GM12878 (cell line): ENCODE measurements at regions not wholly inside any gene's neighbourhood (a gene's known extent, or its start where the extent isn't known, plus 50 kb on each side); places are given as distances from the start of the nearest gene placed in this dataset.

Experiments
- ATAC-seq: fragments of 200-7000 bp; cut with Tn5 transposase; 3 replicates; pipeline ENCODE4 v1.9.1; 2020; ENCODE audit warnings: mild to moderate bottlenecking, moderate library complexity
- BruUV-seq: library from RNA; stranded (reverse); fragments of 400-500 nt; replicated peaks from 2 replicates; lab custom pipeline; 2021; lab: Mats Ljungman, UMichigan
- CTCF ChIA-PET: fragments of 300-600 bp; sonication (Branson Sonifier 250); formaldehyde crosslinking; extraction: SDS; loops from one replicate; lab custom pipeline; 2021; ENCODE audit warnings: inconsistent platforms; lab: Yijun Ruan, JAX
- POLR2A ChIA-PET: fragments of 350-600 bp; formaldehyde crosslinking; extraction: SDS; loops from one replicate; lab custom pipeline; 2021; ENCODE audit warnings: inconsistent platforms; lab: Charles Lee
- RAD21 ChIA-PET: fragments of 300-600 bp; sonication (Branson Sonifier 250); formaldehyde crosslinking; loops from one replicate; lab custom pipeline; 2023; ENCODE audit warnings: antibody characterized with exemption; ENCODE audit not compliant: unreplicated experiment; lab: Charles Lee
- SMC1A ChIA-PET: fragments of 300-600 bp; sonication (Branson Sonifier 250); formaldehyde crosslinking; loops from one replicate; lab custom pipeline; 2023; ENCODE audit not compliant: unreplicated experiment, uncharacterized antibody; lab: Charles Lee
- DNase-seq: peaks from one replicate; pipeline ENCODE4 v3.0.0-alpha.2; 2011; ENCODE audit warnings: low read depth, low spot score
- FAIRE-seq: peaks from 3 replicates; lab custom pipeline; 2011; peaks lifted over from hg19 to GRCh38; lab: Jason Lieb, UNC
- H2AFZ ChIP-seq: 2 replicates; pipeline ENCODE4 v1.6.0; 2011; ENCODE audit warnings: low read depth, low read length, control low read depth; ENCODE audit not compliant: control insufficient read depth
- H3K27ac ChIP-seq: 2 replicates; pipeline ENCODE4 v1.5.1; 2011; ENCODE audit warnings: control low read depth; ENCODE audit not compliant: control insufficient read depth, insufficient read depth
- H3K27me3 ChIP-seq, 2 experiments: replicated peaks in 1 of 2; 2 replicates each; pipeline versions ENCODE4 v1.6.0 to v1.6.1; 2011; ENCODE audit warnings: low read length in 1 of 2; ENCODE audit not compliant: control insufficient read depth in 2 of 2, insufficient read depth in 2 of 2
- H3K36me3 ChIP-seq, 2 experiments: 2 replicates each; pipeline ENCODE4 v1.5.1; 2011; ENCODE audit warnings: low read length in 1 of 2; ENCODE audit not compliant: control insufficient read depth in 2 of 2, insufficient read depth in 2 of 2
- H3K4me1 ChIP-seq: 2 replicates; pipeline ENCODE4 v1.6.1; 2011; ENCODE audit warnings: mild to moderate bottlenecking, low read length, moderate library complexity, mixed read lengths; ENCODE audit not compliant: control insufficient read depth, insufficient read depth
- H3K4me2 ChIP-seq: 2 replicates; pipeline ENCODE4 v1.6.0; 2011; ENCODE audit warnings: control low read depth; ENCODE audit not compliant: control insufficient read depth, insufficient read depth
- H3K4me3 ChIP-seq: fragments of 200-600 bp; sonication (generic); 2 replicates; pipeline ENCODE4 v1.5.1; 2016
- H3K79me2 ChIP-seq: 2 replicates; pipeline ENCODE4 v1.6.0; 2011; ENCODE audit warnings: low read length; ENCODE audit not compliant: control insufficient read depth, insufficient read depth
- H3K9ac ChIP-seq: 2 replicates; pipeline ENCODE4 v1.8.0; 2011; ENCODE audit warnings: low read length, control low read depth, mixed read lengths; ENCODE audit not compliant: control insufficient read depth, insufficient read depth
- H3K9me3 ChIP-seq: replicated peaks from 3 replicates; pipeline ENCODE4 v1.5.1; 2011; ENCODE audit warnings: mild to moderate bottlenecking, low read length; ENCODE audit not compliant: control insufficient read depth, insufficient read depth
- H4K20me1 ChIP-seq: 2 replicates; pipeline ENCODE4 v1.6.0; 2011; ENCODE audit not compliant: control insufficient read depth, insufficient read depth
- ASH2L ChIP-seq: fragments of 300-600, 200-600 bp; sonication (generic); IDR thresholded peaks from 2 replicates; pipeline ENCODE4 v1.6.1; 2017; ENCODE audit warnings: low read depth, mild to moderate bottlenecking, borderline replicate concordance
- BCLAF1 ChIP-seq: fragments of 450-650 bp; IDR thresholded peaks from 2 replicates; pipeline ENCODE4 v1.6.1; 2017; ENCODE audit warnings: antibody characterized with exemption, mild to moderate bottlenecking, moderate library complexity
- CREB1 ChIP-seq: IDR thresholded peaks from 2 replicates; pipeline ENCODE4 v1.6.1; 2012; ENCODE audit warnings: low read depth, mild to moderate bottlenecking, inconsistent platforms
- EGR1 ChIP-seq, 2 experiments: IDR thresholded peaks; 1 replicate in 1 of 2; 2 replicates in 1 of 2; pipeline ENCODE4 v1.6.1; 2011 to 2012; ENCODE audit warnings: low read depth in 2 of 2, low read length in 2 of 2, borderline replicate concordance in 1 of 2, mild to moderate bottlenecking in 1 of 2, moderate library complexity in 1 of 2
- ELK1 ChIP-seq: IDR thresholded peaks from 2 replicates; pipeline ENCODE4 v1.6.1; 2012; ENCODE audit warnings: low read depth, low read length, improper control_type of control experiment
- ETV6 ChIP-seq, 2 experiments: fragments of 450-650 bp in 1 of 2; IDR thresholded peaks in 1 of 2; conservative IDR thresholded peaks in 1 of 2; 2 replicates each; pipeline ENCODE4 v1.6.1; 2014; ENCODE audit warnings: antibody characterized with exemption in 1 of 2, borderline replicate concordance in 1 of 2, low read depth in 1 of 2, mild to moderate bottlenecking in 1 of 2, moderate library complexity in 1 of 2
- POLR2A ChIP-seq: IDR thresholded peaks from 2 replicates; pipeline ENCODE4 v1.6.1; 2011; ENCODE audit warnings: low read depth, mild to moderate bottlenecking, low read length
- RELB ChIP-seq: fragments of 450-650 bp; IDR thresholded peaks from 2 replicates; pipeline ENCODE4 v1.6.1; 2017; ENCODE audit warnings: low read depth, mild to moderate bottlenecking, moderate library complexity
- STAT1 ChIP-seq: fragments of 450-650 bp; conservative IDR thresholded peaks from 2 replicates; pipeline ENCODE4 v1.6.1; 2014; ENCODE audit warnings: antibody characterized with exemption, mild to moderate bottlenecking
- TCF3 ChIP-seq: IDR thresholded peaks from 2 replicates; pipeline ENCODE4 v1.6.1; 2012; ENCODE audit warnings: low read depth, mild to moderate bottlenecking, low read length, borderline replicate concordance; ENCODE audit not compliant: insufficient read depth
- ZBTB11 ChIP-seq: fragments of 450-650 bp; formaldehyde crosslinking; IDR thresholded peaks from 2 replicates; pipeline ENCODE4 v1.5.0; 2022; ENCODE audit warnings: mild to moderate bottlenecking, missing genetic modification characterization
- ZNF274 ChIP-seq: IDR thresholded peaks from one replicate; pipeline ENCODE4 v1.8.0; 2011; ENCODE audit not compliant: insufficient read length, insufficient read depth
- WGBS: methylation state at CpG from one replicate; pipeline ENCODE4 v1.1.6; 2016; ENCODE audit warnings: low lambda C conversion rate; ENCODE audit not compliant: insufficient replicate concordance, insufficient coverage; ENCODE audit errors: missing lambda C conversion rate; 5-methylcytosine and 5-hydroxymethylcytosine counted together
- in situ Hi-C: fragments of 300-500 bp; cut with MboI; formaldehyde crosslinking; loops from 9 replicates; pipeline ENCODE4 v1.14.3; 2018; ENCODE audit warnings: mixed read lengths
- intact Hi-C: fragments of 100-400 bp; cut with micrococcal nuclease; formaldehyde crosslinking; loops from one replicate; pipeline ENCODE4 v1.14.2; 2022; ENCODE audit not compliant: unreplicated experiment

GRCh38 chr2:6309415-6310255 is 556.1 kb downstream of the CMPK2 start:
- Histone ChIP-seq H3K4me1 (peaks cover 18% of the 10 kb centered on the region), H3K79me2 (no peaks in the 10 kb centered on the region), H3K4me2 (peak overlapping the region; percentile 76), H3K9ac (peak overlapping the region; percentile 64), H3K4me3 (peak overlapping the region; percentile 2; the same call in 1 of the 2 replicates), H3K27ac (peak overlapping the region; percentile 79), H3K36me3 (no peaks in the 10 kb centered on the region), H3K9me3 (no peaks in the 10 kb centered on the region; the same call in 2 of the 3 replicates), H3K27me3 (no peaks in the 10 kb centered on the region), H4K20me1 (no peaks in the 10 kb centered on the region), H2AFZ (peak overlapping the region; percentile 71)
- BruUV-seq: no TSS peak
- ATAC-seq (peak; percentile 94), DNase-seq (peak; percentile 67), FAIRE-seq (peak; percentile 78)
- in situ Hi-C loops (no loop called here), intact Hi-C loops (loop anchor here (1.0 to 2.0 kb wide), 2 partner anchors 35 to 44 kb away; no protein-coding TSS in a partner anchor)
- ChIA-PET POLR2A (interaction anchor here (1.4 kb wide), 2 partner anchors 31 to 44 kb away, joined by 3 to 7 read pairs; no protein-coding TSS in a partner anchor), RAD21 (interaction anchor here (0.6 to 3.0 kb wide), 9 partner anchors 16 to 186 kb away, joined by 3 to 39 read pairs (median 3); no protein-coding TSS in a partner anchor), CTCF (interaction anchor here (0.7 to 4.1 kb wide), 6 partner anchors 13 to 45 kb away, joined by 3 to 16 read pairs (median 5); no protein-coding TSS in a partner anchor), SMC1A (interaction anchor here (0.9 to 7.3 kb wide), 10 partner anchors 8 to 153 kb away, joined by 3 to 105 read pairs (median 6); no protein-coding TSS in a partner anchor)
- 6% methylated on average over 9 of the region's 9 CpGs for WGBS
- TF ChIP-seq STAT1 (no peak), ELK1 (no peak), EGR1 (IDR thresholded peaks at IDR 0.05; ENCODE audit: borderline replicate concordance in 1 of 2, low read depth in 2 of 2, low read length in 2 of 2) (no peak), RELB (0 out of 2 replicates have a peak, but pooled peaks have one; percentile 40), ASH2L (no peak), POLR2A (peak; percentile 36; the same call in 1 of the 2 replicates), ZNF274 (no peak), TCF3 (no peak; the same call in 1 of the 2 replicates), CREB1 (no peak), ETV6 (conservative IDR thresholded peaks at IDR 0.05 in 1 of 2, IDR thresholded peaks at IDR 0.05 in 1 of 2; ENCODE audit: borderline replicate concordance in 1 of 2, low read depth in 1 of 2) (no peak), ZBTB11 (CRISPR knock-in tag) (no peak), BCLAF1 (no peak)
